GM19324 (cell line): ENCODE measurements at regions not wholly inside any gene's neighbourhood (a gene's known extent, or its start where the extent isn't known, plus 50 kb on each side); places are given as distances from the start of the nearest gene placed in this dataset.

Source experiments
- ATAC-seq: cut with Tn5 transposase; IDR thresholded peaks from one replicate; pipeline ENCODE4 v1.9.1; 2021; ENCODE audit warnings: mild to moderate bottlenecking, moderate library complexity; ENCODE audit not compliant: unreplicated experiment, low FRiP score

DNA sequence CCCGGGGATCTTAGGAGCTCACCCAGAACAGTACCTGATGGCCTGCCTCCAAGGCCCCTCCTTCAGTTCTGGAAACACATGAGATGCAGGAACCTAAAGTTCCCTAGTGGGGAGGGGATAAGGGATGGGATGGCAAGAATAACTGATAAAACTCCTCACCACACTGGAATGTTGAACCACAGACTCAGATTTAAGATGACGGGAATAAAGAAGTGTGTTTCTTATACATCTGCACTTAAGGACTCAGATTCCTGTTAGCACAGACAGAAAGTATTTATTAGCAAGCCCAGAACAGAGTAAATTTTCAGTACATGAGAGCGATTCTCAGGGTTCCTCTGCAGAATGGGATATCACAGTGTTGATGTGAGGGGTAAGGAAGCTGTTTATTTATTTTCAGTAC is 245.2 kb downstream of the TLE3 start:
- ATAC-seq = no peak

DNA sequence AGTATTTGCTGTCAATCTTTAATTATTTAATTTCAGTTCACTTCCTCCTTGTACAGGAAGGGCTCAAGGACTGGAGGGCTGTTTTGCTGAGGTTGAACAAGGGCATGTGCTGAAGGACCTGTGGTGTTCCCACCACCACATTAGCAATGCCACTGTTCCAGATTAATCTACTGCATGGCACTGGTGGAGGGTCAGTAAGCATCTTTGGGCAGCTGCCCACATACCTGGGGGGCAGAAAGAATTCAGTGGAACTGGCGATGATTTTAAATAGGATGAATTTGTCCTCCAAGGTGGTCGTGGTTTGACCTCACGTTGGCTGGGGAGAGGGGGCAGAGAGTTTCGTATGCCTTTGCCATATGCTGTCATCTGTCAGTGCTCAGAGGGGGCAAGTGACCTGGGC is 244.8 kb downstream of the TLE3 start:
- ATAC-seq = no peak

DNA sequence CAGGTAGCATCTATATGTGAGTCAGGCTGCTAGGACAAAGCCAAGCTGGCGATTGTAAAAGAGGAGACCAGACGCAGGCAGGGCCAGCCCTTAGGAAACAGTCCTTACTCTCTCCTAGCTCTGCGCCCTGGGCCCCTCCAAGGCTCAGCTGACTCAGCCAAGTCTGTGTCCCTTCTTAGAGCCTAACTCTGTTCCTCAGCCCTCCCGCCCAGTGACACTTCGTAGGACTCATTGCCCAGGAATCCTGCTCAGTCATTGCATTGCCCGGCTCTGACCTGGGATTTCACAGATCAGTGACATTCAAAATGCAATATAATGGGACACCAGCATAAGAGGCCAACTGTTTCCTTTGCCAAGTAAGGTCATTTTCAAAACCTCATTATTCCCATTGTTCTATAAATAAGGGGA is 244.2 kb downstream of the TLE3 start:
- no peak for ATAC-seq

DNA sequence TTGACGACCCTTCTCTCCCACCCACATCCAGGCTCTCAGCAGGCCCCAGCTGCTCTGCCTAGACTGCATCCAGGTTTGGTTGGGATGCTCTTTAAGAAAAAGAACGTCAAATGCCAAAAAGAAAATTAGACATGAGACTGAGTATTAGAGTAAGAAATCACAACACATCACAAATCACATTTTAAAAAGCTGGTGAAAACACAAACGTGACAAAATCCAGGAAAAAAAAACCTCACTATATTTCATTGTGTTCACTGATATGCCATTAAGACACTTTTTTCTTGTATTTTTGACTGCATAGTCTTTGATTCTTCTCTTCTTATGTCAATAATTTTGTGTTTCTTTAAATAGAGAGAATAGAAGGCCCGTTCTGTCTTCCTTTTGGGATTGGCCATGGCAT is 243.7 kb downstream of the TLE3 start:
- ATAC-seq = no peak

DNA sequence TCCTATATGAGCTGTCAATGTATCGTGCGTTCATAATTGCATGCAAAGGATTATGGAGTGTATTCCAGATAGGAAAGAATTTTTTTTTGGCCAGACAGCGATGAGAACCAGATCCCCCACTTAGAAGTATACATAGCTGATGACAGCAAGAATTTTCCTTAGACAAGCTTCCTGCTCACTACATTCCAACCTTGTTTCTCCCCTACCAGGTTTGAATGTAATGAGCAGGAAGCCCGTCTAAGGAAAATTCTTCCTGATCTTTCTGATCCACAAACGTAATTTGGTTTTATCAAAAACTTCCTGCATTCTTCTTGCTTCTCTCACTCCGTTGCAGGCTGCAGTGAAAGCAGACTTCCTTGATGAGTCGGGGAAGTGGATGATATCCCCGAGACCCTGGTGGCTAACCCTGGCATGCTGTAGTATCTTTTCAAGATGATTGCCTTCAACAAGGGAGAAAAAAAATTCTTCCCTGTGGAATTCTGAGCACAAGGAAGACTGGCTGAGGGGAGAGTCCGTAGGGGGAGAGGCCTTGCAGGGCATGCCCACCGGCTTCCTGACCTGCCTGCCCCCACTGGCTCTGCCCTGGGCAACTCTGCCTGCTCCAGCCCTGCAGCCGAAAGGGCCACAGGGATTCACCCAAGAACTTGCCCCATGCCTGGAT is 243.1 kb downstream of the TLE3 start:
- ATAC-seq = no peak

DNA sequence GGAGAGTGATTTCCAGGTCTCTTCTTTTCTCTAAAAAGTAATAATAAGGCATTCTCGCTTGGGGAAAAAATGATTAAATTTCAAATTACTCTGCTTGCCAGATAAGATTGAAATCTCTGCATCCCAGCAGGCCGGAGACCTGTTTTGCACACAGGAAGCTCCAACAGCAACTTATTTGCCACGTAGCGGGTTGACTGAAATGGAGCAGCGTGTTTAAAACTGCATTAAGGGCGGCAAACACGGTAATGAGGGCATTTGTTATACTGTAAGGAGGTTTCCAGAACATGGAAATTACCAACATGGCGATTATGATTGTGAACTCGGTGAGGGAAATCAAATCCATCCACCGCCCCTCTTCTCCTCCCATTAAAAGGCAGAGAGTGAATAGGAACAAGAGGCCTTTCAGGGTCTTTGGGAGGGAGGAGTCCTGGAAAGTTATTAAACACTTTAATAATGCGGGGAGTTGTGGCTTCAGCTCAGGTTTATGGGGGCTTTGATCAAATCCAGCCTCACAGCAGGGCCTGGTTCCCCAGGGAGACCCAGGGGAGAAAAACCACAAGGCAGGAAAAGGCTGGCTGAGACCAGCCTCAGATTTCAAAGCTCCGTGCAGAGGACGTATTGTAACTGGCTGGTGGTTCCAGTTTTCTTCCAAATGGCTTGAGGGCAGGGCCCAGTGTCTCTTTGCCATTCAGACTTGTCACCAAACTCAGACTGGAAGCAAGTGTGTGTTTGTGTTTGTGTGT is 242.3 kb downstream of the TLE3 start:
- no peak for ATAC-seq

DNA sequence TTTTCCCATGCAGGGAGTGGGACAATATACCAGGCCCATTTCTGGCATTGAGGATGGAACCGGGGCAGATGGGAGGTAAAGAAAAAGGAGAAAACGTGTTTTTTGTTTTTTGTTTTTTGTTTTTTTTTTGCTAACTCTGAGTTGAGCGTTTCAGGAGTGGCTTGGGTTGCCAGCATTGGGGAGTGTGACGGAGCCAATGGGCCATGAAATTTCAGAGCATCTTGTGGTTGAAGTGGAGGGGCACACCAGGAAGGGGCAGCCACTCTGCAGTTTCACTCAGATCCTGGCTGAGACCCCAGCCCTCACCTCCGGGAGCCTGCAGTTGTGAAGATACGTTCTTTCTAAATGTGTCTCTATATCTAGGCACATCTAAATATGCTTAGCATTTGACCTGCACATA is 240.5 kb downstream of the TLE3 start:
- ATAC-seq = no peak

DNA sequence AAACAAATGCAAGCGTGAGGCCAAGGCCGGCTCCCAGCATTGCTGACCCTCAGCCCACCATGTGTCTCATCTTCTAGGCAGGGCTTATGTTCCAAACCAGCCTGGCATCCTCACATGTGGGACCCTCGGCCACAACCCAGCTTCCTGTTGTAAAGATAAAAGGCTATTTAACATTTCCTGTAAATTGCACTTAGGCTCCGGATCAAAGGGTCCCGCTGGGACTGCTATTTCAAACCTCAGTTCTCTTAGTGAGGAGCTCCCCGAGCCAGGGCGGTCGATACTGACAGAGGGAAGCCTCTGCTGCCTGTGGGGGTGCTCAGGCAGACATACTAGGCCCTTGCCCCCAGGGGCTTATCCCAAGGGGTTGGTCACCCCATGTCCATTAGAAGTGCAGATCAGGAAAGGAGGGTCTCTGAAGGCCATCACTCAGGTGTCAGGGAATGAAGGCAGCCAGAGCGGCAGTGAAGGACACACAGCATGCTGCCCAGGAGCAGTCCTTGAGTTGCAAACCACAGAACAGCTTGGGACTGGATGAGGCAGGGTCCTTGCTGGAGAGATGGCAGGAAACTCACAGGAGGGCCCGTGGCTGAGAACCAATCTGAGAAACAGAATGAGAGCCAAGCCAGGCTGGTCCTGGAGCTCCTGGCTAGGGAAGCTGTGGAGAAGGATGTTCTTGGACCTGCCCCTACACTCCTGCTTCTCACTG is 239.9 kb downstream of the TLE3 start:
- no peak for ATAC-seq

DNA sequence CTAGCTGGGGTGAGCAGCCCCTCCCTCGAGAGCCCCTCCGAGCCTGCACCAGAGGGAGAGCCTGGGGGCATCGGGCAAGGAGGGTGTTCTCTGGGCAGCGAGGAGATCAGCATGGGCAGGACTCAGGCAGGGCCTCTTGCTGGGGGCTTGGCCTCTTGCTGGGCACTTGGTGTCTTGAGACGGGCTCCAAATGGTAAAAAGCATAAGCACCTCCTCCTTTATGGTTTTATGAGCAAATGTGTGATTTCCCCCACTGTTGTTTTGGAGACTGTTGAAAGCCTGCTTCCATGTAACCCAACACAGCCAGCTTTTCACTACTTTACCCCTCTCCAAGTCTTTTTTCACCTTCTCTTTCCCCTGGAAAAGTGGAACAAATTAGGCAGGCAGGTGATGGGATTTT is 239.3 kb downstream of the TLE3 start:
- no peak for ATAC-seq

DNA sequence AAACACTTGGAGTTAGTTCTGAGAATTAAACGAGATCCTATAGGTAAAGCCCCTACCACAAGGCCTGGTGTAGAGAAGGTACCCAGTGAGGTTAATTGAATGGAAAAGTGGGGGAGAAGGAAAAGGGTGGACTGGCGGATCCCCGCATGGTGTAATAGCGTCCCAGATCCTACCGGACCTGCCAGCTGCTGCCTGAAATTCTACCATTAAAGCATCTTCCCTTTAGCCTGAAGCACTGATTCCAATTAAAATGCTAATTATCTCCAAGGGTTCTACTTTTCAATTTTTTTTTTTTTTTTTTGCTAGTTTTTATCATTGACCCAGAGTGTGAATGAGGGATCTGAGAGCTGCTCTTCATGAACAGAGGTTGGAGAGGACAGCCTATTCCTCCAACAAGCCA is 237.9 kb downstream of the TLE3 start:
- ATAC-seq = no peak

DNA sequence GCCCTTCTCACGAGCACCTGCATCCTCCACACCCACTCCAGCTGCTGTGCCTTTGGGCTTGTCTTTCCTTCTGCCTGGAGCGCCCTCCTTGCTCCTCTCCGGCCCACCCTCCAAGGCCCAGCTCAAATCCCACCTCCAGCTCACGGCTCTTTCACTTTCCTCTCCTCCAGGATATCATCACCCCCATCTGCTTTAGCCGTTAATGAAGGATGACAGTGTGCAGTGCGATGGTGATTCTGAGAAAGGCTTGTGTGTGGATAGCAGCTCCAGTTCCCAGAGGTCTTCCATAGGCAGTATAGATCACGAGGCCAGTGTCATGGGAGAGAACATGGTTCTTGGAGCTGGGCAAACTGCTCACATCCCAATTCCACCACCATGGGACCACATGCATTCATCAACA is 237.4 kb downstream of the TLE3 start:
- no peak for ATAC-seq

DNA sequence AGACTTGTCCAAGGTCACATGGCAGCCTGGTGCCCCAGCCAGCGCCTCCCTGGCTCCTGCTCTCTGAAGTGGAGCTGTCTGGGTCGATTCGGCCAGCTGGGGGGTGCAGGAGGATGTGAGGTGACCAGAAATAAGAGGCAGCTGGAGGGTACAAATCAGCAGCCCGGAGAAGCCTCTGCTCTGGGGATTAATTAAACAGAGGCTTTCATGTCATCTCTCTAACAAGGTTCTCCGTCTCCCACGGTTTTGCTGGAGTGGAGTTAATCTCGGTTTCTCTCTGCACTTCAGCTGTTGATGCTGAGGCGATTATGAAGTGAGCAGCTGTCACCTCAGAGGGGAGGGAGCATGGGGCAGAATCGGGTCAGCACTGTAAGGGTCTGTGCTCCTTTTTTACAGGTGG is 236.8 kb downstream of the TLE3 start:
- no peak for ATAC-seq

DNA sequence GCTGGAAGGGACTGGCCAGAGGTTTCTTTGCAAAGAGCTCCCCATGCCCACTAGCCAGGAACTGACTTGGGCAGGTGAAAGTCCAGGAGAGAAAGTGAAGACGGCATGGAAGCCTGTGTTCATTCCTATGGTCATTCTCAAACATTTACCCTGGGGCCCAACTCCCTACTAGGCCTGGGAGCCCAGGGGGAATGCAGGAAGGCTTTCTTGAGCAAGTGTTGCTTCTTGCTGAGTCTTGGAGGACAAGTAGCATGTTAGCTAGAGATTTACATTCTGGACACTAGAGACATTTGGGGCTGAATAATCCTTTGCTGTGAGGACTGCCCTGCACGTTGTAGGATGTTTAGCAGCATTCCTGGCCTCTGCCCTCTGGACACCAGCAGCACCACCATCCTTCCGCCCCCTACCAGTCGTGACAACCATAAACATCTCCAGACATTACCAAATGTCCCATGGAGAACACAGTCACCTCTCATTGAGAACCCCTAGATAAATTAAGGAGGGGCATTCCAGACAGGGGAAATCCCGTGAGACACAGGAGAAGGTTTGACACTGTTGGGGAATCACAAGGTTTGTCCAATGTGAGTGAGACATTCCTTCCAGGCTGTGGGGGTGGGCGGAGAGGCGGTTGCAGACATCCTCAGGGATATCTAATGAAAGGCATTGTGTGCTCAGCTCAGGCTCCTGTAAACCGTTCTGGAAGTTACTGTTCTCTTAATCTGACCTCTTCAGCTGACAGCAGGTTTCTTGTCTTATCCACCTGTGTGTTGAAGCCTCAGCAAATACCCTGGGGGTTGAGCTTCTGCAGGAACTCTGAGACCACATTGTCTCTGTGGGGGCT is 236.2 kb downstream of the TLE3 start:
- ATAC-seq = no peak

DNA sequence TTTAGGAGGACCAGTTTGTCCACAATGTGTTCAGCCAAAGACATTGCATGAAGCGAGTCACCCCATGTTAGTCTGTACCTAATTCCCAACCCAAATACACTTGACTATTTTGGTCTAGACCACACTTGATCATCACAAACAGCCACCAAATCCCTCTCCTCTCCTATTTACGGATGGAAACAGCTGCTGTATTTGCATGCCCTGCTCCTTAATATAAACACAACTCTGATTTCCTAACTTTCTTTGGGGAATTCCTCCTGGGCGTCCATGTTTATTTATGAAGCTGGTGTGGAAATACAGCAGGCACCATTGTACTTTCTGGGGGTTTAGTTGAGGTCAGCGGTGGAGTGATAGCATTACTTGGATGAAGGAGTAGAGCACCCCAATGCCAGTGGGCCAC is 235.2 kb downstream of the TLE3 start:
- no peak for ATAC-seq

DNA sequence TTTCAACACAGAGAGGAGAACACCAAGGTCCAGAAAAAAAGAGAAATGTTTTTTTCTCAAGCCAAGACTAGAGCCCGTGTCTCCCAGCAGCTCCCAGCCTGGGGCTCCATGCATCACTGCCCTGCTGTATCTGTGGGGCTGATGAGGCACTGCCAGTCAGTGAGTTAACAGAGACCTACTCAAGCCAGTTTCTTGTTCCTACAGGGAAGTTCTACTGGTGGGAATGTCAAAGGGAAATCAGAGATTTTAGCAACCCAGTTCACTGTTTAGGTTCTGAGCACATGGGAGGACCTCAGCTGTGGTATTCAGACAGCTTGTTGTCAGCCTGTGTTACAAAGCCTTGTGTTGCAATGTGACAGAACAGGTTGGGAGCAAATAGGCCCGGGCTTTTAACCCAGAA is 234.3 kb downstream of the TLE3 start:
- ATAC-seq = no peak

DNA sequence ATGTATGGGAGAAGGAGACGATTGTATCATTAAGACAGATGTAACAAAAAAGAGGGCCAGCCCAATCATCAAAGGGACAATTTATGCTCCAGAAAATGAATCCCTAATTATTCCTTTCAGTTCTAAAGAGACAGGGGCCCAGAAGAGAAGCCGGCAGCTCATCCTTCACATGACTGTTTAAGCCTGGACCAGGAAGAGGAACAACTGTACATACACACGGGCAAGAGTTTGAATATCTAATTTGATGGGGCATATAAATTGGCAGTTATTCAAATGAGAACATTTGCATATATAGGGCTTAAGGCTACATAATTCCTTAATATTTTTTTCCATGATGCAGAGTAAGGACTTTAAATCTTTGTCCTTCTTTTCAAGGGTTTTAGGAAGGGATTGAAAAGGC is 232.3 kb downstream of the TLE3 start:
- no peak for ATAC-seq

DNA sequence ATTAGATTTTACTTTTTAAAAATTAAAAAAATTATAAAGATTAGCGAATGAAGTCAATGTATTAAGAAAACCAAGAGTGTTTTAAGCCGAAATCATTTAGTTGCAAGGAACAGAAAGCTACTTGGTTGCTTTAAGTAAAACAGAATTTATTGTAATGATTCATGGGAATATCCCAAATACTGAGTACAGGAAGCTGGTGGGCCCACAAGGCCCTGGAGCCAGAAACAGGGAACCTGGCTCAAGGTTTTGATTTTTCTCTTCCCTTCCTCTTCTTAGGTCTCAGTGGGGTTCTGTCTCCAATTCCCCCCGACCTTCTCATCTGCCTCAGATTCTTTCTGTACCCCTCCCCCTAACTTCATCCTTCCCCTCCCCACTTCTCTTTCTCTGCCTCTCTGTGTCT is 229.0 kb downstream of the TLE3 start:
- ATAC-seq = no peak

DNA sequence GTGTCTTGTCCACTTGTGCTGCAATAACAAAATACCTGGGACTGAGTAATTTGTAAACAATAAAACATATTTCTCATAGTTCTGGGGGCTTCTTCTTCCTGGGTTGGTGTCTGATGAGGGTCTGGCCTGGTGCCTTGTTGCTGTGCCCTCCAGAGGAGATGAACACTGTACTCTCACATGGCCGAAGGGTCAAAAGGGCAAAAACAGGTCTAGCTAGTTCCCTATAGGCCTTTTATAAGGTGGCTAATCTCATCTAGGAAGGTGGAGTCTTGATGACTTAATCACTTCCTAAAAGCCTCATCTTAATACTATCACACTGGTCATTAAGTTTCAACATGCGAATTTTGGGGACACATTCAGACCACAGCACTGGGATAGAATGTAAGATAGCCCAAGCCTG is 228.4 kb downstream of the TLE3 start:
- no peak for ATAC-seq

DNA sequence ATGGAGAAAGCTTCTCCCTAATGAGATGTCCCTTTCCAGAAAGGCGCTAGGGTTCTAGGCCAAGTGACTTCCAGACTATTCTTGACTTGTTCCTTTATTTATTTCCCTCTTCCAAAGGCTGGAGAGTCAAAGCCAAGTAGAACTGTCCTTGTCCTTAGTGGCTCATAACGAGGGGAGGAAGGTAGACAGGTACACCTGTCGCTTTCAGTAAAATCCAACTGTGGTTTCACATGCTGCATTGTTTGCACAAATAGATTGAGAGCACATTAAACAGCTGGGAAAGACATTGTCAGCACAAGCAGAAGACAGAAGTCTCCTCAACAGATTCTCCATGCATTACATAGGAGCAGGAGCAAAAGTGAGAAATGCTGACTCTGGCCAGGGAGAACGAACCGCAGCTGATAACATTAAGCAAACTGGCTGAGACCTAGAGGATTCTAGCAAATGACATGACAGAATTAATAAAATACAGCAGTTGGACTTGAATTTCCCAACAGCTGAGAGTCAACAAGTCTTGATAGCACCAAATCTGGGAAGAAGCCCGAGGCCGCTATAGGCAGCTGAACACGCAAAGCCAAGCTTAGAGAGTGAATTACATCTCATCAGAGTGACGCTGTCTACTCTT is 227.7 kb downstream of the TLE3 start:
- ATAC-seq = no peak

DNA sequence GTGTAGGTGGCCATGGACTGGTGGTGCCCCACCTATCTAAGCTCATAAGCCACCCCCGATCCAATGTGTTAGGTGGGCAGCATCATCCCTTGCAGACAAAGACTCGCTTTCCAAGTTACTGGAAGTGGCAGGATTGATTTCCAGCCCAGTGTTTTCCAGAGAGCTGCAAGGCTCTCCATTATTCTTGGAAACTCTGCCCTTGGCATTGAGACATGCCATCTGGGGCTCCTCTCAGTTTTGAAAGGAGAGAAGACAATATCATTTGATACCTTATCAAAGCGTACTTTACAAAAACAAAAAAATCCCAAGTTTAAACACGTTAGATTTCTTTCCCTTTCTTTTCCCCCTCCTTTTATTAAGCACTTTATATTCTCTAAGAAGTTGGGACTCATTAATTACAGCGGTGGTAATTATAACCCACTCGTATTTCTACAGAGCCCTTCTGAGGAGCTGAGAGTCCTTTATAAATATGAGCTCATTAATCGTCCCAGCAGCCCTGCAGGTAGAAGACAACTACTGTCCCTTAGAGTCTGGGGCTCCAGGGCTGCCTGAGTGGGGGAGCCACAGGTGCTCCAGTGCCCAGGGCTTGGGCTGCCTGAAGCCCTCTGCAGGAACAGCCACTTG is 226.1 kb downstream of the TLE3 start:
- ATAC-seq = no peak
